Lower lobe of right lung (tissue), 2 donors: ENCODE measurements at regions not wholly inside any gene's neighbourhood (a gene's known extent, or its start where the extent isn't known, plus 50 kb on each side); places are given as distances from the start of the nearest gene placed in this dataset.
"Not testable (repeated sequence)": the region's sequence is repeated elsewhere in the genome, so short reads cannot be mapped to it uniquely, and the experiment has no call there.

Experiments used
- ATAC-seq, 2 donors: fragments of 200-7000 bp; cut with Tn5 transposase; one replicate each; pipeline ENCODE4 v1.9.1; 2020 to 2022; ENCODE audit warnings: mild to moderate bottlenecking in 2 of 2, moderate library complexity in 2 of 2
- DNase-seq: peaks from one replicate; pipeline ENCODE4 v3.0.0-alpha.2; 2020
- H3K27ac ChIP-seq: fragments of 200-600 bp; one replicate; pipeline ENCODE4 v1.8.0; 2022
- H3K27me3 ChIP-seq: fragments of 200-600 bp; one replicate; pipeline ENCODE4 v1.8.0; 2022; ENCODE audit warnings: low read depth
- H3K36me3 ChIP-seq: fragments of 200-600 bp; one replicate; pipeline ENCODE4 v1.8.0; 2022; ENCODE audit warnings: mild to moderate bottlenecking
- H3K4me1 ChIP-seq: fragments of 200-600 bp; one replicate; pipeline ENCODE4 v1.8.0; 2022
- H3K4me3 ChIP-seq: fragments of 200-600 bp; one replicate; pipeline ENCODE4 v1.8.0; 2022; ENCODE audit warnings: mild to moderate bottlenecking
- H3K9me3 ChIP-seq: fragments of 200-600 bp; one replicate; pipeline ENCODE4 v1.8.0; 2022
- intact Hi-C: fragments of 100-400 bp; cut with DNase I; formaldehyde crosslinking; loops from one replicate; pipeline ENCODE4 v1.11.0; 2022
- donor health status: DM: no; HTN: yes; CAD: no; lungs with severe emphysema.

DNA sequence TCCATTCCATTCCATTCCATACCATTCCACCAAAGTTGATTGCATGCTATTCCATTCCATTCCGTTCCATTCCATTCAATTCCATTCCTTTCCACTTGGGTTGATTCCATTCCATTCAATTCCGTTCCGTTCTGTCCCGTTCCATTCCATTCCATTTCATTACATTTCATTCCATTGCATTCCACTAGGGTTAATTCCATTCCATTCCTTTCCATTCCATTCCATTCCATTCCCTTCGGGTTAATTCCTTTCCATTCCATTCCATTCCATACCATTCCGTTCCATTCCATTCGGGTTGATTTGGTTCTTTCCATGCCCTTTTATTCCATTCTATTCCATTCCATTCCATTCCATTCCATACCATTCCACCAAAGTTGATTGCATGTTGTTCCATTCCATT is 131.9 kb downstream of the CWH43 start:
- H3K4me3 ChIP-seq: not testable (repeated sequence)

DNA sequence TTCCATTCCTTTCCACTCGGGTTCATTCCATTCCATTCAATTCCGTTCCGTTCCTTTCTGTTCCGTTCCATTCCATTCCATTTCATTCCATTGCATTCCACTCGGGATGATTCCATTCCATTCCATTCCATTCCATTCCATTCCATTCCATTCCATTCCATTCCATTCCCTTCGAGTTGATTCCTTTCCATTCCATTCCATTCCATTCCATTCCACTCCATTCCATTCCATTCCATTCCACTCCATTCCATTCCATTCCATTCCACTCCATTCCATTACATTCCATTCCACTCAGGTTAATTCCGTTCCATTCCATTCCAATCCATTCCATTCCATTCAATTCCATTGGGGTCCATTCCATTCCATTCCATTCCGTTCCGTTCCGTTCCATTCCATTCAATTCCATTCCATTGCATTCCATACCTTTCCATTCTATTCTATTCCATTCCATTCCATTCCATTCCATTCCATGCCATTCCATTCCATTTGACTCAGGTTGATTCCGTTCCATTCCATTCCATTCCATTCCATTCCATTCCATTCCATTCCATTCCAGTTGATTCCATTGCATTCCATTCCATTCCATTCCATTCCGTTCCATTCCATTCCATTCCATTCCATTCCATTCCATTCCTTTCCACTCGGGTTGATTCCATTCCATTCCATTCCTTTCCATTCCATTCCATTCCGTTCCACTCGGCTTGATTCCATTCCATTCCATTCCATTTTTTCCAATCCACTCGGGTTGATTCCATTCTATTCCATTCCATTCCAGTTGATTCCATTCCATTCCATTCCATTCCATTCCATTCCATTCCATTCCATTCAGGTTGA is 132.5 kb downstream of the CWH43 start:
- H3K4me3 ChIP-seq, H3K36me3 ChIP-seq, H3K4me1 ChIP-seq, H3K27me3 ChIP-seq, H3K27ac ChIP-seq, DNase-seq, intact Hi-C loops: not testable (repeated sequence)
- peaks cover 42% of the 10 kb centered on the region for H3K9me3 ChIP-seq
- ATAC-seq: peak; percentile 85

More for the DNA sequence above, 131.9 kb downstream of the CWH43 start:
- H3K27me3 ChIP-seq, H3K4me1 ChIP-seq, ATAC-seq, intact Hi-C loops, DNase-seq, H3K36me3 ChIP-seq, H3K27ac ChIP-seq: not testable (repeated sequence)
- H3K9me3 ChIP-seq: peaks cover 42% of the 10 kb centered on the region

- intact Hi-C loops, H3K4me1 ChIP-seq, DNase-seq, H3K36me3 ChIP-seq, H3K4me3 ChIP-seq, H3K27ac ChIP-seq, H3K27me3 ChIP-seq: not testable (repeated sequence)
- peak; percentile 9 to 20 for ATAC-seq
- H3K9me3 ChIP-seq: peaks cover 39% of the 10 kb centered on the region
Measured at GRCh38 chr4:49119345-49119744, 133.3 kb downstream of the CWH43 start.

DNA sequence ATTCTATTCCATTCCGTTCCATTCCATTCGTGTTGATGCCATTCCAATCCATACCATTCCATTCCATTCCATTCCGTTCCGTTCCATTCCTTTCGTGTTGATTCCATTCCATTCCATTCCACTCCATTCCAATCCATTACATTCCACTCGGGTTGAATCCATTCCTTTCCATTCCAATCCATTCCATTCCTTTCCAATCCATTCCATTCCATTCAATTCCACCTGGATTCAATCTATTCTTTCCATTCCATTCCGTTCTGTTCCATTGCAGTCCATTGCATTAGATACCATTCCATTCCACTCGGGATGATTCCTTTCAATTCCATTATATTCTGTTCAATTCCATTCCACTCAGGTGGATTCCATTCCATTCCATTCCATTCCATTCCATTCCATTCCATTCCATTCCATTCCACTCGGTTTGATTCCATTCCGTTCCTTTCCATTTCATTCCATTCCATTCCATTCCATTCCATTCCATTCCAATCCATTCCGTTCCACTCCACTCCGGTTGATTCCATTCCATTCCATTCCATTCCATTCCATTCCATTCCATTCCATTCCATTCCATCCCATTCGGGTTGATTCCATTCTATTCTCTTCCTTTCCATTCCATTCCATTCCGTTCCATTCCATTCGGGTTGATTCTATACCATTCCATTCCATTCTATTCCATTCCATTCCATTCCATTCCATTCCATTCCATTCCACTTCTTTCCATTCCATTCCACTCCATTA is 134.1 kb downstream of the CWH43 start:
- H3K9me3 ChIP-seq: peaks cover 34% of the 10 kb centered on the region
- DNase-seq, H3K27ac ChIP-seq, H3K36me3 ChIP-seq, H3K4me3 ChIP-seq, H3K27me3 ChIP-seq, H3K4me1 ChIP-seq, intact Hi-C loops: not testable (repeated sequence)
- ATAC-seq: peak; percentile 34 to 35

- H3K4me3 ChIP-seq, H3K27ac ChIP-seq, DNase-seq, H3K36me3 ChIP-seq, H3K27me3 ChIP-seq, intact Hi-C loops, H3K4me1 ChIP-seq: not testable (repeated sequence)
- H3K9me3 ChIP-seq: peaks cover 29% of the 10 kb centered on the region
- ATAC-seq: peak; percentile 78 to 89
Measured at GRCh38 chr4:49120804-49121203, 134.7 kb downstream of the CWH43 start.

GRCh38 chr4:49126443-49126842 is 140.4 kb downstream of the CWH43 start:
- H3K27ac ChIP-seq, H3K9me3 ChIP-seq, DNase-seq, H3K4me3 ChIP-seq, intact Hi-C loops, H3K36me3 ChIP-seq, ATAC-seq, H3K27me3 ChIP-seq, H3K4me1 ChIP-seq: not testable (repeated sequence)

DNA sequence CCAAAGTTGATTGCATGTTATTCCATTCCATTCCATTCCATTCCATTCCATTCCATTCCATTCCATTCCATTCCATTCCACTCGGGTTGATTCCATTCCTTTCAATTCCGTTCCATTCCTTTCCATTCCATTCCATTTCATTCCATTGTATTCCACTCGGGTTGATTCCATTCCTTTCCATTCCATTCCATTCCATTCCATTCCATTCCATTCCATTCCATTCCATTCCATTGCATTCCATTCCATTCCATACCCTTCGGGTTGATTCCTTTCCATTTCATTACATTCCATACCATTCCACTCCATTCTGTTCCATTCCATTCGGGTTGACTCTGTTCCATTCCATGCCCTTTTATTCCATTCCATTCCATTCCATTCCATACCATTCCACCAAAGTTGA is 140.8 kb downstream of the CWH43 start:
- DNase-seq, H3K4me3 ChIP-seq, H3K36me3 ChIP-seq, H3K27ac ChIP-seq, H3K9me3 ChIP-seq, H3K4me1 ChIP-seq, intact Hi-C loops, H3K27me3 ChIP-seq: not testable (repeated sequence)
- peak; percentile 53 to 61 for ATAC-seq

GRCh38 chr4:49129385-49129784 is 143.3 kb downstream of the CWH43 start:
- intact Hi-C loops, H3K36me3 ChIP-seq, H3K4me1 ChIP-seq, DNase-seq, H3K4me3 ChIP-seq, H3K27ac ChIP-seq, H3K27me3 ChIP-seq, H3K9me3 ChIP-seq: not testable (repeated sequence)
- ATAC-seq: peak in 1 of 2 donors; percentile 43

DNA sequence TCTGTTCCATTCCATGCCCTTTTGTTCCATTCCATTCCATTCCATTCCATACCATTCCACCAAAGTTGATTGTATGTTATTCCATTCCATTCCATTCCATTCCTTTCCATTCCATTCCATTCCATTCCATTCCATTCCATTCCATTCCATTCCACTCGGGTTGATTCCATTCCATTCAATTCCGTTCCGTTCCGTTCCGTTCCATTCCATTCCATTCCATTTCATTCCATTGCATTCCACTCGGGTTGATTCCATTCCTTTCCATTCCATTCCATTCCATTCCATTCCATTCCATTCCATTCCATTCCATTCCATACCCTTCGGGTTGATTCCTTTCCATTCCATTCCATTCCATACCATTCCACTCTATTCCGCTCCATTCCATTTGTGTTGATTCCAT is 143.8 kb downstream of the CWH43 start:
- H3K9me3 ChIP-seq, H3K4me3 ChIP-seq, H3K4me1 ChIP-seq, H3K27ac ChIP-seq, H3K27me3 ChIP-seq, H3K36me3 ChIP-seq, DNase-seq, intact Hi-C loops: not testable (repeated sequence)
- ATAC-seq: peak; percentile 65 to 70

- H3K36me3 ChIP-seq, DNase-seq, H3K4me3 ChIP-seq, intact Hi-C loops, H3K27ac ChIP-seq, H3K27me3 ChIP-seq, H3K4me1 ChIP-seq, H3K9me3 ChIP-seq: not testable (repeated sequence)
- peak; percentile 24 to 48 for ATAC-seq
Measured at GRCh38 chr4:49130724-49131123, 144.6 kb downstream of the CWH43 start.

DNA sequence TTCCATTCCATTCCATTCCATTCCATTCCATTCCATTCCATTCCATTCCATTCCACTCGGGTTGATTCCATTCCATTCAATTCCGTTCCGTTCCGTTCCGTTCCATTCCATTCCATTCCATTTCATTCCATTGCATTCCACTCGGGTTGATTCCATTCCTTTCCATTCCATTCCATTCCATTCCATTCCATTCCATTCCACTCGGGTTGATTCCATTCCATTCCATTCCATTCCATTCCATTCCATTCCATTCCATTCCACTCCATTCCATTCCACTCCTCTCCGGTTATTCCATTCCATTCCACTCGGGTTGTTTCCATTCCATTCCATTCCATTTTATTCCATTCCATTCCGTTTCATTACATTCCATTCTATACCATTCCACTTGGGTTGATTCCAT is 151.0 kb downstream of the CWH43 start:
- ATAC-seq: peak; percentile 87 to 89
- DNase-seq, H3K36me3 ChIP-seq, H3K9me3 ChIP-seq, intact Hi-C loops, H3K27me3 ChIP-seq, H3K27ac ChIP-seq, H3K4me3 ChIP-seq, H3K4me1 ChIP-seq: not testable (repeated sequence)

- H3K27me3 ChIP-seq, H3K4me1 ChIP-seq, H3K27ac ChIP-seq, H3K36me3 ChIP-seq, DNase-seq, H3K9me3 ChIP-seq, intact Hi-C loops, H3K4me3 ChIP-seq: not testable (repeated sequence)
- peak; percentile 42 to 49 for ATAC-seq
Measured at GRCh38 chr4:49137961-49138360, 151.9 kb downstream of the CWH43 start.

DNA sequence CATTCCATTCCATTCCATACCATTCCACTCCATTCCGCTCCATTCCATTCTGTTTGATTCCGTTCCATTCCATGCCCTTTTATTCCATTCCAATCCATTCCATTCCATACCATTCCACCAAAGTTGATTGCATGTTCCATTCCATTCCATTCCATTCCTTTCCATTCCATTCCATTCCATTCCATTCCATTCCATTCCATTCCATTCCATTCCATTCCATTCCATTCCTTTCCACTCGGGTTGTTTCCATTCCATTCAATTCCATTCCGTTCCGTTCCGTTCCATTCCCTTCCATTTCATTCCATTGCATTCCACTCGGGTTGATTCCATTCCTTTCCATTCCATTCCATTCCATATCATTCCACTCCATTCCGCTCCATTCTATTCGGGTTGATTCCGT is 152.7 kb downstream of the CWH43 start:
- H3K27me3 ChIP-seq, H3K4me3 ChIP-seq, H3K4me1 ChIP-seq, H3K27ac ChIP-seq, H3K36me3 ChIP-seq, DNase-seq, H3K9me3 ChIP-seq, intact Hi-C loops: not testable (repeated sequence)
- peak; percentile 37 to 46 for ATAC-seq

DNA sequence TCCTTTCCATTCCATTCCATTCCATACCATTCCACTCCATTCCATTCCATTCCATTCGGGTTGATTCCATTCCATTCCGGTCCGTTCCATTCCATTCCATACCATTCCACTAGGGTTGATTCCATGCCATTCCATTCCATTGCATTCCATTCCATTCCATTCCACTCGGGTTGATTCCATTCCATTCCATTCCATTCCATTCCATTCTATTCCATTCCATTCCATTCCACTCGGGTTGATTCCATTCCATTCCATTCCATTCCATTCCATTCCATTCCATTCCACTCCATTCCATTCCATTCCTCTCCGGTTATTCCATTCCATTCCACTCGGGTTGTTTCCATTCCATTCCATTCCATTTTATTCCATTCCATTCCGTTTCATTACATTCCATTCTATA is 153.4 kb downstream of the CWH43 start:
- H3K27me3 ChIP-seq, H3K4me1 ChIP-seq, H3K4me3 ChIP-seq, DNase-seq, intact Hi-C loops, H3K27ac ChIP-seq, H3K9me3 ChIP-seq, H3K36me3 ChIP-seq: not testable (repeated sequence)
- ATAC-seq: peak; percentile 83 to 87
